Mucosa of descending colon (tissue), 3 donors: ENCODE measurements at regions not wholly inside any gene's neighbourhood (a gene's known extent, or its start where the extent isn't known, plus 50 kb on each side); places are given as distances from the start of the nearest gene placed in this dataset.

Source experiments
- ATAC-seq: fragments of 200-7000 bp; cut with Tn5 transposase; one replicate; pipeline ENCODE4 v1.9.1; 2020; ENCODE audit warnings: mild to moderate bottlenecking, moderate library complexity
- DNase-seq, 3 donors: peaks; one replicate each; pipeline ENCODE4 v3.0.0-alpha.2; 2020
- H3K36me3 ChIP-seq: fragments of 200-600 bp; one replicate; pipeline ENCODE4 v1.8.0; 2021; ENCODE audit warnings: low read depth, mild to moderate bottlenecking
- H3K4me1 ChIP-seq: fragments of 200-600 bp; one replicate; pipeline ENCODE4 v1.8.0; 2021; ENCODE audit warnings: low read depth, mild to moderate bottlenecking
- H3K4me3 ChIP-seq: fragments of 200-600 bp; one replicate; pipeline ENCODE4 v1.8.0; 2021; ENCODE audit warnings: mild to moderate bottlenecking
- H3K9me3 ChIP-seq: fragments of 200-600 bp; one replicate; pipeline ENCODE4 v1.8.0; 2021; ENCODE audit warnings: mild to moderate bottlenecking
- CTCF ChIP-seq: fragments of 200-600 bp; IDR thresholded peaks from one replicate; pipeline ENCODE4 v1.8.0; 2022; ENCODE audit warnings: antibody characterized with exemption, mild to moderate bottlenecking
- intact Hi-C, 2 donors: fragments of 100-400 bp; cut with DNase I in 1 of 2; cut with micrococcal nuclease in 1 of 2; formaldehyde crosslinking; loops; one replicate each; pipeline versions ENCODE4 v1.11.0 to v1.11.1; 2022; cut with DNase I, micrococcal nuclease
- donor health status: DM: no; HTN: no; CAD: no; lungs with moderate emphysema.
- donor health status: DM: no; HTN: no; CAD: no.
- donor health status: DM: no; HTN: yes; CAD: no.

GRCh38 chr3:127389420-127389819 lies 101.6 kb upstream of the PRR20G start:
- Histone ChIP-seq H3K9me3 (no peaks in the 10 kb centered on the region), H3K4me1 (no peaks in the 10 kb centered on the region), H3K36me3 (no peaks in the 10 kb centered on the region), H3K4me3 (no peak overlapping the region)
- no peak for TF ChIP-seq CTCF
- intact Hi-C loops = no loop called here
- no peak for DNase-seq
- no peak for ATAC-seq

GRCh38 chr3:127388427-127388826 lies 100.6 kb upstream of the PRR20G start:
- ATAC-seq (no peak), DNase-seq (no peak)
- Histone ChIP-seq H3K36me3 (no peaks in the 10 kb centered on the region), H3K4me3 (no peak overlapping the region), H3K9me3 (no peaks in the 10 kb centered on the region), H3K4me1 (no peaks in the 10 kb centered on the region)
- intact Hi-C loops = no loop called here
- TF ChIP-seq CTCF = no peak

- no peak for ATAC-seq
- intact Hi-C loops = no loop called here
- Histone ChIP-seq H3K36me3 (no peaks in the 10 kb centered on the region), H3K9me3 (no peaks in the 10 kb centered on the region), H3K4me3 (no peak overlapping the region), H3K4me1 (no peaks in the 10 kb centered on the region)
- no peak for TF ChIP-seq CTCF
- no peak for DNase-seq
Measured at GRCh38 chr3:127387556-127388153, 99.8 kb upstream of the PRR20G start.

GRCh38 chr3:127387119-127387518 lies 99.3 kb upstream of the PRR20G start:
- intact Hi-C loops = no loop called here
- Histone ChIP-seq H3K4me1 (no peaks in the 10 kb centered on the region), H3K9me3 (no peaks in the 10 kb centered on the region), H3K4me3 (no peak overlapping the region), H3K36me3 (no peaks in the 10 kb centered on the region)
- ATAC-seq = no peak
- DNase-seq = no peak
- no peak for TF ChIP-seq CTCF

- no peaks in the 10 kb centered on the region for H3K9me3 ChIP-seq
- no peak for DNase-seq
- intact Hi-C loops = no loop called here
- H3K36me3 ChIP-seq = no peaks in the 10 kb centered on the region
- H3K4me1 ChIP-seq = no peaks in the 10 kb centered on the region
- H3K4me3 ChIP-seq = no peak overlapping the region
- ATAC-seq = no peak
- no peak for TF ChIP-seq CTCF
Measured at GRCh38 chr3:127386490-127386889, 98.6 kb upstream of the PRR20G start.

- TF ChIP-seq CTCF = no peak
- Histone ChIP-seq H3K4me1 (no peaks in the 10 kb centered on the region), H3K4me3 (no peak overlapping the region), H3K9me3 (no peaks in the 10 kb centered on the region), H3K36me3 (no peaks in the 10 kb centered on the region)
- ATAC-seq (no peak), DNase-seq (peak in 1 of 3 donors; percentile 41)
- intact Hi-C loops = no loop called here
Measured at GRCh38 chr3:127385540-127385870, 97.7 kb upstream of the PRR20G start.
